ENCODE measurements at regions not wholly inside any gene's neighbourhood (a gene's known extent, or its start where the extent isn't known, plus 50 kb on each side); places are given as distances from the start of the nearest gene placed in this dataset.

GRCh38 chr19:13684021-13684420 lies 80.3 kb upstream of the MRI1 start:
- TF ChIP-seq NR1H2 (CRISPR knock-in tag; IDR thresholded peaks at IDR 0.05) (no peak), HMGXB4 (CRISPR knock-in tag; IDR thresholded peaks at IDR 0.05) (no peak), CTCF (IDR thresholded peaks at IDR 0.05) (no peak), CREB1 (CRISPR knock-in tag; IDR thresholded peaks at IDR 0.05) (no peak), USF2 (CRISPR knock-in tag; IDR thresholded peaks at IDR 0.05) (no peak), USF1 (CRISPR knock-in tag; IDR thresholded peaks at IDR 0.05) (no peak)

All from WTC11 (cell line).